SK-N-SH (cell line): ENCODE measurements at regions not wholly inside any gene's neighbourhood (a gene's known extent, or its start where the extent isn't known, plus 50 kb on each side); places are given as distances from the start of the nearest gene placed in this dataset.

Experiments used
- CTCF ChIA-PET: fragments of 300-600, 350-600 bp; formaldehyde crosslinking; extraction: SDS; loops from one replicate; lab custom pipeline; 2021; lab: Yijun Ruan, JAX
- POLR2A ChIA-PET: fragments of 350-600 bp; sonication (Branson Sonifier 250); formaldehyde crosslinking; extraction: SDS; loops from one replicate; lab custom pipeline; 2020; ENCODE audit warnings: antibody characterized with exemption, inconsistent platforms; lab: Yijun Ruan, JAX
- DNase-seq: peaks from one replicate; pipeline ENCODE4 v3.0.0; 2012
- H2AFZ ChIP-seq: fragments of 200-600 bp; sonication (generic); 2 replicates; pipeline ENCODE4 v1.8.1; 2016; ENCODE audit warnings: antibody characterized with exemption, mild to moderate bottlenecking, low read depth
- H3F3A ChIP-seq: fragments of 200-600 bp; sonication (generic); replicated peaks from 2 replicates; pipeline ENCODE3; 2016; ENCODE audit warnings: antibody characterized with exemption, mild to moderate bottlenecking; ENCODE audit not compliant: insufficient read depth
- H3K27ac ChIP-seq, 2 experiments: fragments of 200-500 bp in 1 of 2; fragments of 200-600 bp in 1 of 2; sonication (Bioruptor generic) in 1 of 2; sonication (generic), shearing (Covaris generic) in 1 of 2; 2 replicates each; pipeline versions ENCODE4 v1.5.1 to v1.6.1; 2014 to 2016; ENCODE audit warnings: low read depth in 2 of 2, inconsistent platforms in 1 of 2, low read length in 1 of 2, mild to moderate bottlenecking in 1 of 2, mixed read lengths in 1 of 2
- H3K27me3 ChIP-seq: fragments of 200-600 bp; sonication (generic), shearing (Covaris generic); 2 replicates; pipeline ENCODE4 v1.6.1; 2016; ENCODE audit warnings: mixed run types; ENCODE audit not compliant: insufficient read depth
- H3K36me3 ChIP-seq, 2 experiments: fragments of 200-500 bp in 1 of 2; fragments of 200-600 bp in 1 of 2; sonication (Bioruptor generic) in 1 of 2; sonication (generic) in 1 of 2; replicated peaks in 1 of 2; 2 replicates each; pipeline versions ENCODE3 to v1.5.1; 2014 to 2016; ENCODE audit warnings: low read length in 1 of 2, mild to moderate bottlenecking in 1 of 2; ENCODE audit not compliant: insufficient read depth in 2 of 2, control insufficient read depth in 1 of 2
- H3K4me1 ChIP-seq, 2 experiments: fragments of 200-500 bp in 1 of 2; fragments of 200-600 bp in 1 of 2; sonication (Bioruptor generic) in 1 of 2; sonication (generic), shearing (Covaris generic) in 1 of 2; 2 replicates each; pipeline versions ENCODE4 v1.5.1 to v1.6.1; 2014 to 2016; ENCODE audit warnings: low read depth in 1 of 2, low read length in 1 of 2, mixed run types in 1 of 2; ENCODE audit not compliant: insufficient read depth in 2 of 2, control insufficient read depth in 1 of 2
- H3K4me2 ChIP-seq: fragments of 200-600 bp; sonication (generic), shearing (Covaris generic); 2 replicates; pipeline ENCODE4 v1.6.1; 2017; ENCODE audit warnings: mixed run types
- H3K4me3 ChIP-seq, 2 experiments: fragments of 200-500 bp in 1 of 2; fragments of 200-600 bp in 1 of 2; sonication (Bioruptor generic) in 1 of 2; sonication (generic), shearing (Covaris generic) in 1 of 2; 2 replicates each; pipeline versions ENCODE4 v1.5.1 to v1.8.1; 2014 to 2016; ENCODE audit warnings: low read depth in 2 of 2, inconsistent platforms in 1 of 2, low read length in 1 of 2, mild to moderate bottlenecking in 1 of 2, mixed read lengths in 1 of 2, moderate library complexity in 1 of 2
- H3K79me2 ChIP-seq: fragments of 200-600 bp; sonication (generic); 2 replicates; pipeline ENCODE4 v1.8.1; 2017; ENCODE audit warnings: mild to moderate bottlenecking; ENCODE audit not compliant: insufficient read depth
- H3K9ac ChIP-seq: fragments of 200-600 bp; sonication (generic); 2 replicates; pipeline ENCODE4 v1.6.1; 2017; ENCODE audit warnings: mixed run types
- H3K9me2 ChIP-seq: fragments of 200-600 bp; sonication (generic); 2 replicates; pipeline ENCODE4 v1.6.1; 2017; ENCODE audit warnings: mixed run types
- H3K9me3 ChIP-seq: fragments of 200-600 bp; sonication (generic); 2 replicates; pipeline ENCODE4 v1.6.1; 2017; ENCODE audit warnings: mixed run types, mild to moderate bottlenecking, moderate library complexity
- H4K20me1 ChIP-seq: fragments of 200-600 bp; sonication (generic); 2 replicates; pipeline ENCODE4 v1.6.1; 2017; ENCODE audit warnings: mild to moderate bottlenecking, mixed run types; ENCODE audit not compliant: insufficient read depth
- ELF1 ChIP-seq: IDR thresholded peaks from 2 replicates; pipeline ENCODE4 v1.4.0; 2012
- FOSL2 ChIP-seq: IDR thresholded peaks from 2 replicates; pipeline ENCODE4 v1.4.0; 2012; ENCODE audit warnings: low read depth, mild to moderate bottlenecking, moderate library complexity, borderline replicate concordance
- FOXJ3 ChIP-seq: sonication (generic); formaldehyde crosslinking; IDR thresholded peaks from 2 replicates; pipeline ENCODE4 v1.5.1; 2020; ENCODE audit warnings: mild to moderate bottlenecking, missing genetic modification reagents
- GABPA ChIP-seq: IDR thresholded peaks from 2 replicates; pipeline ENCODE4 v1.4.0; 2012; ENCODE audit warnings: low read depth, mild to moderate bottlenecking
- MEF2A ChIP-seq: IDR thresholded peaks from 2 replicates; pipeline ENCODE4 v1.4.0; 2012; ENCODE audit warnings: low read depth, borderline replicate concordance
- RAD21 ChIP-seq: IDR thresholded peaks from 2 replicates; pipeline ENCODE4 v1.6.1; 2012; ENCODE audit warnings: mild to moderate bottlenecking, low read length
- RFX5 ChIP-seq: IDR thresholded peaks from 2 replicates; pipeline ENCODE4 v1.6.1; 2012; ENCODE audit warnings: mild to moderate bottlenecking, improper control_type of control experiment, low read length
- RXRA ChIP-seq: IDR thresholded peaks from 2 replicates; pipeline ENCODE4 v1.4.0; 2012; ENCODE audit warnings: low read depth, mild to moderate bottlenecking, borderline replicate concordance
- SMC3 ChIP-seq: IDR thresholded peaks from 2 replicates; pipeline ENCODE4 v1.6.1; 2012; ENCODE audit warnings: low read depth, low read length, improper control_type of control experiment
- TAF1 ChIP-seq: IDR thresholded peaks from 2 replicates; pipeline ENCODE4 v1.6.1; 2012; ENCODE audit warnings: low read depth, mild to moderate bottlenecking, low read length, moderate library complexity, borderline replicate concordance
- TEAD4 ChIP-seq: IDR thresholded peaks from 2 replicates; pipeline ENCODE4 v1.4.0; 2012; ENCODE audit warnings: mild to moderate bottlenecking, borderline replicate concordance; ENCODE audit not compliant: insufficient read depth
- WGBS: methylation state at CpG from one replicate; pipeline ENCODE4 v1.1.6; 2017; ENCODE audit warnings: low lambda C conversion rate; 5-methylcytosine and 5-hydroxymethylcytosine counted together
- TF ChIP-seq, protein P1 (sequence below): fragments of 200-600 bp; sonication (generic); IDR thresholded peaks from 2 replicates; pipeline ENCODE4 v1.6.1; 2017; ENCODE audit warnings: antibody characterized with exemption, mild to moderate bottlenecking, moderate library complexity
- TF ChIP-seq, protein P2 (sequence below): IDR thresholded peaks from 2 replicates; pipeline ENCODE4 v1.4.0; 2012; ENCODE audit warnings: low read depth, borderline replicate concordance
- TF ChIP-seq, protein P3 (sequence below): IDR thresholded peaks from 2 replicates; pipeline ENCODE4 v1.4.0; 2012; ENCODE audit warnings: low read depth, borderline replicate concordance
- TF ChIP-seq, protein P4 (sequence below): fragments of 150-350 bp; IDR thresholded peaks from 2 replicates; pipeline ENCODE4 v1.6.1; 2017; ENCODE audit warnings: antibody characterized with exemption, low read length, low read depth, borderline replicate concordance

DNA sequence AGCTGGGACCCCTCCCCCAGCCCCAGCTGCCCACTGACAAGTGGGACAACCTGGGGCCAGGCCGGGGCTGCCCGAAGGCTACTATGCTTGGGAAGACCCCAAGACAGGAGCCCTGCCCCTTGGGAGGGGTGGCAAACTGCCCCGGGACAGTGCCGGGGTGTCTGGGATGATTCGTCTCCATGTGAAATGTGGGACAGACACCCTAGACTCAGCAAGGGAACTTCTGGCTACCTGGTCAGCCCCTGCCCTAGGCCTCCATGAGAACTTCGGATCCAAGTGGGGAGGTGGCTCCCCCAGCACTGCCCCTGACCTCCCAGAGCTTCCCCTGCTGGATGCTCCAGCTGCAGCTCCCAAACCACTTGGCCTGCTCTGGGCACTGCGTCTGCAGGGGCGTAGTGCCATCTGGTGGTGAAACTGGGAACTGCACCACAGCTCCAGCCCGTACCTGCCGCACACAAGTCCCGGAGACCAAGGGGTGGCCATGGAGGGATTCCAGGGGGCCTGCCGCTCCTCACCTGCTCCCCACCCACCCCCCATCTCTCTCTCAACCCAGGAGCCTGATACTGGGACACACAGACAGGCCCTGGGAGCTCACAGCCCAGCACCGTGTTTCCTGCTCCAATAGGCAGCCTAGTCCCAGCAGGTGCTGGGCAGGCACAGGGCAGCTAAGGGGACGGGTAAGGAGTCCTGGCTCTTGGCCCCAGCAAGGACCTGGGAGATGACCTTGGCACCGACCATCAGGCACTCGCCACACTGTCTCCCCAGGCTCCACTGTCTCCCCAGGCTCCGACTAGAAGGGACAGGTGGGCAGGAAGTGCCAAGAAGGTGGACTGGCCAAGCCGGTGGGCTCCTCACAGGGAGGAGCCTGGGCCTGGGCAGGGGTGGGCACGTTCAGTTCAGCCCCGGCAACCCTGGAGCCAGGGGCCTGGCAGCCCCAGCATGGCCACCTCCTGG, 194.1 kb downstream of the IGLL1 start:
- Histone ChIP-seq H3K79me2 (no peaks in the 10 kb centered on the region), H3K4me3 (no peak overlapping the region; a peak in 1 of 4 replicates), H3F3A (no peaks in the 10 kb centered on the region), H3K27me3 (no peaks in the 10 kb centered on the region), H3K9me2 (no peaks in the 10 kb centered on the region), H3K9me3 (no peaks in the 10 kb centered on the region), H3K4me1 (peaks cover 0 to 10% of the 10 kb centered on the region in 2 experiments; a peak in 1 of 4 replicates), H3K9ac (no peak overlapping the region), H3K36me3 (no peaks in the 10 kb centered on the region), H3K27ac (no peak overlapping the region), H3K4me2 (no peak overlapping the region), H2AFZ (no peak overlapping the region), H4K20me1 (no peaks in the 10 kb centered on the region)
- DNase-seq: peak; percentile 93
- TF ChIP-seq RAD21: peak; percentile 95
- TF ChIP-seq SMC3: peak; percentile 98
- TF ChIP-seq, protein P1, sequence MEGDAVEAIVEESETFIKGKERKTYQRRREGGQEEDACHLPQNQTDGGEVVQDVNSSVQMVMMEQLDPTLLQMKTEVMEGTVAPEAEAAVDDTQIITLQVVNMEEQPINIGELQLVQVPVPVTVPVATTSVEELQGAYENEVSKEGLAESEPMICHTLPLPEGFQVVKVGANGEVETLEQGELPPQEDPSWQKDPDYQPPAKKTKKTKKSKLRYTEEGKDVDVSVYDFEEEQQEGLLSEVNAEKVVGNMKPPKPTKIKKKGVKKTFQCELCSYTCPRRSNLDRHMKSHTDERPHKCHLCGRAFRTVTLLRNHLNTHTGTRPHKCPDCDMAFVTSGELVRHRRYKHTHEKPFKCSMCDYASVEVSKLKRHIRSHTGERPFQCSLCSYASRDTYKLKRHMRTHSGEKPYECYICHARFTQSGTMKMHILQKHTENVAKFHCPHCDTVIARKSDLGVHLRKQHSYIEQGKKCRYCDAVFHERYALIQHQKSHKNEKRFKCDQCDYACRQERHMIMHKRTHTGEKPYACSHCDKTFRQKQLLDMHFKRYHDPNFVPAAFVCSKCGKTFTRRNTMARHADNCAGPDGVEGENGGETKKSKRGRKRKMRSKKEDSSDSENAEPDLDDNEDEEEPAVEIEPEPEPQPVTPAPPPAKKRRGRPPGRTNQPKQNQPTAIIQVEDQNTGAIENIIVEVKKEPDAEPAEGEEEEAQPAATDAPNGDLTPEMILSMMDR: peak; percentile 89
- TF ChIP-seq RFX5: no peak
- WGBS: 45% methylated on average over 4 of the region's 20 CpGs
- ChIA-PET CTCF (interaction anchor here (0.6 to 1.8 kb wide), 66 partner anchors 8 to 463 kb away, joined by 3 to 56 read pairs (median 4); partner anchors contain the start of gene IGLL1), POLR2A (no interaction called here)

DNA sequence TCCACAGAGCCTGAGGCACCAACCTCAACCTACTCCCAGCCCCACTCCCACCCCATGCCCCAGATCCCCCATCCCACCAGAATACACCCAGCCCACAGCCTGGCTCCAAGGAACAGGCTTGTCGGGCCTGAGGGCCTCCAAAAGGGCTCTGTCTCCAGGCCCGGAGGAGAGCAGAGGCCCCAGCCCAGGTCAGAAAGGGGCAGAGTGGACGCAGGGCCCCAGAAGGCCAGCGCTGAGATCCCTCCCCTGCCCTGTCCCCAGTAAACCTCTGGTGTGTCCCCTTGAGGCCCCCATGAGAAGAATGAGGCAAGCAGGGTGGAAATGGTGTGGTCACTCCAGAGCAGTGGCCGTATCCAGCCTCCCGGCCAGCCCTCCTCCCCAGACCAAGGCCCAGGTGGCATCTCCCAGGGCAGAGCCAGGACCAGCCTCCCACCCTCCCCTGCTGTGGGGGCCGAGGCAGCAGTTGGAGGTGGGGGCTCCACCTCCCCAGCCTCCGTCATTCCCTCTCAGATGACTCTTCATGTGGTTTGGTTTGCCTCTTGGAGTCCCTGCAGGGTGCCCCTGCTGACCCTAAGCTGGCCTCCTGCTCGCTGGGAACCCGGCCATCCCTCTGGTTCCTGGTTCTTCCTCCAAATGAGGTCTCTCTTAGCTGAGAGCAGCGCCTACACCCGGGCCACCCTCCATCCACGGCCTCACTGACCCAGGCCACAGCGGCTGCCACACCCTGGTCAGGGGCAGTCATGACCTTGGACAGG, 195.0 kb downstream of the IGLL1 start:
- no peak for TF ChIP-seq GABPA
- no peak for TF ChIP-seq ELF1
- TF ChIP-seq RAD21: no peak
- TF ChIP-seq FOSL2: no peak
- TF ChIP-seq FOXJ3 (CRISPR knock-in tag): no peak
- no peak for TF ChIP-seq RXRA
- TF ChIP-seq MEF2A: no peak
- no peak for TF ChIP-seq TEAD4
- no peak for TF ChIP-seq TAF1
- TF ChIP-seq, protein P2, sequence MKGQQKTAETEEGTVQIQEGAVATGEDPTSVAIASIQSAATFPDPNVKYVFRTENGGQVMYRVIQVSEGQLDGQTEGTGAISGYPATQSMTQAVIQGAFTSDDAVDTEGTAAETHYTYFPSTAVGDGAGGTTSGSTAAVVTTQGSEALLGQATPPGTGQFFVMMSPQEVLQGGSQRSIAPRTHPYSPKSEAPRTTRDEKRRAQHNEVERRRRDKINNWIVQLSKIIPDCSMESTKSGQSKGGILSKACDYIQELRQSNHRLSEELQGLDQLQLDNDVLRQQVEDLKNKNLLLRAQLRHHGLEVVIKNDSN: no peak
- TF ChIP-seq, protein P3, sequence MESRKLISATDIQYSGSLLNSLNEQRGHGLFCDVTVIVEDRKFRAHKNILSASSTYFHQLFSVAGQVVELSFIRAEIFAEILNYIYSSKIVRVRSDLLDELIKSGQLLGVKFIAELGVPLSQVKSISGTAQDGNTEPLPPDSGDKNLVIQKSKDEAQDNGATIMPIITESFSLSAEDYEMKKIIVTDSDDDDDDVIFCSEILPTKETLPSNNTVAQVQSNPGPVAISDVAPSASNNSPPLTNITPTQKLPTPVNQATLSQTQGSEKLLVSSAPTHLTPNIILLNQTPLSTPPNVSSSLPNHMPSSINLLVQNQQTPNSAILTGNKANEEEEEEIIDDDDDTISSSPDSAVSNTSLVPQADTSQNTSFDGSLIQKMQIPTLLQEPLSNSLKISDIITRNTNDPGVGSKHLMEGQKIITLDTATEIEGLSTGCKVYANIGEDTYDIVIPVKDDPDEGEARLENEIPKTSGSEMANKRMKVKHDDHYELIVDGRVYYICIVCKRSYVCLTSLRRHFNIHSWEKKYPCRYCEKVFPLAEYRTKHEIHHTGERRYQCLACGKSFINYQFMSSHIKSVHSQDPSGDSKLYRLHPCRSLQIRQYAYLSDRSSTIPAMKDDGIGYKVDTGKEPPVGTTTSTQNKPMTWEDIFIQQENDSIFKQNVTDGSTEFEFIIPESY: no peak
- TF ChIP-seq, protein P4, sequence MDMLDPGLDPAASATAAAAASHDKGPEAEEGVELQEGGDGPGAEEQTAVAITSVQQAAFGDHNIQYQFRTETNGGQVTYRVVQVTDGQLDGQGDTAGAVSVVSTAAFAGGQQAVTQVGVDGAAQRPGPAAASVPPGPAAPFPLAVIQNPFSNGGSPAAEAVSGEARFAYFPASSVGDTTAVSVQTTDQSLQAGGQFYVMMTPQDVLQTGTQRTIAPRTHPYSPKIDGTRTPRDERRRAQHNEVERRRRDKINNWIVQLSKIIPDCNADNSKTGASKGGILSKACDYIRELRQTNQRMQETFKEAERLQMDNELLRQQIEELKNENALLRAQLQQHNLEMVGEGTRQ: no peak

More for the DNA sequence above, 195.0 kb downstream of the IGLL1 start:
- Histone ChIP-seq H3K4me1 (peaks cover 0 to 10% of the 10 kb centered on the region in 2 experiments; a peak in 1 of 4 replicates), H2AFZ (no peak overlapping the region), H3K36me3 (no peaks in the 10 kb centered on the region), H3F3A (no peaks in the 10 kb centered on the region), H3K9me3 (no peaks in the 10 kb centered on the region), H3K27ac (no peak overlapping the region), H3K79me2 (no peaks in the 10 kb centered on the region), H3K4me2 (no peak overlapping the region), H3K9ac (no peak overlapping the region), H3K4me3 (no peak overlapping the region), H3K9me2 (no peaks in the 10 kb centered on the region), H3K27me3 (no peaks in the 10 kb centered on the region), H4K20me1 (no peaks in the 10 kb centered on the region)
- ChIA-PET POLR2A (no interaction called here), CTCF (interaction anchor here (0.6 to 1.8 kb wide), 66 partner anchors 8 to 464 kb away, joined by 3 to 56 read pairs (median 5); partner anchors contain the start of gene IGLL1)
- 41% methylated on average over 6 of the region's 14 CpGs for WGBS
- no peak for DNase-seq
